ENCODE measurements at regions not wholly inside any gene's neighbourhood (a gene's known extent, or its start where the extent isn't known, plus 50 kb on each side); places are given as distances from the start of the nearest gene placed in this dataset.

- no peak for DNase-seq (ENCODE audit: insufficient read length, low spot score)
- no peak for FAIRE-seq
Measured at GRCh38 chr5:4208996-4209395, 613.4 kb downstream of the IRX1 start.

DNA sequence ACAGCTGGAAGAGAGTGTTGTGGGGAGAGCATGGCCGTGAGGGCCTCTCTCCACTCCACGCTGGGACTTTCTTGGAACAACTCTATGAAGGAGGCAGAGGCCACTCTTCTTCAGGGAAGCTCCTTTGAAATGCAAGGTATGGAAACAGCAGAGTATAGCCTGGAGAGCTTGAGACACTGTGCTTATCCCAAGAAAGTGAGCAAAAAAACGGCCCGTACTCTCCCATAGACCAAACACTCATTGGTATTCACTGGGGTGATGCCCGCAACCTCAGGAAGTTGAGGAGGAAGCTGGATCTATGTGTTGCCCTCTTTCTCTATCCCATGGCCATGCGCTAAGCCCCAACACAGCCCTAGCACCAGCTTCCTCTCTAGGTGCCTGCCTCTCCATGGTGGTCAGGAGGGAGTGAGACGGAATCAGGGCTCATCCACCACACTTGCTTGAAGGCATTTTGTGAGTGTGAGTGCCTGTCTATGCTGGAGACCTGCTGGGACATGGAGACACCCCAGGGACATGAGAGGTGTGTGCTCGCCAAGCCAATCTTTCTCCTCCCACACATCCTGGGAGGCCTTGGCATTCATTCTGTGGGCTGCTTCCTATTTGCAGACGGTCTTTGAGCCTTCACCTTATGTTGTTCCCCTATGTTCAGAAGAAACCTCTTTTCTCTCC, 616.6 kb downstream of the IRX1 start:
- DNase-seq (ENCODE audit: insufficient read length, low spot score) (no peak), FAIRE-seq (no peak)

- FAIRE-seq (no peak), DNase-seq (ENCODE audit: insufficient read length, low spot score) (no peak)
Measured at GRCh38 chr5:4212981-4213819, 617.6 kb downstream of the IRX1 start.

GRCh38 chr5:4215143-4215542, 619.5 kb downstream of the IRX1 start:
- FAIRE-seq = no peak

DNA sequence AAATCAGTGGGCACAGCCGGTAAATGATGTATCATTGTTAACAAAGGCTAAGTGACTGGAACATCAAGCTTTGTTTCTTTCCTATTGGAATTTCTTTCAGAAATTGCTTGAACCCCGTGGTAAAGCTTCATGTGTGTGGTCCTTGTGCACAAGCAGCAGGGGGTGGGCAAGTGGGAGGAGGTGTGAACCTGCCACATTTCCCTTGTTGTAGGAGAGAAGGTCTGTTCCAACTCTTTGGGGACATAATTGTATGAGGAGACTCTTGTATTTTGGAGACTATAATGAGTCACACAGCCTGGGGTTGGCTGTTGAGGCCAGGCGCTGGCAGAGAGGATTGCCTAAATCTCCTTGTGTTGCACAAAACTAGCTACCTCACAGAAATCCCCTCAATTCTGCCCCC, 620.5 kb downstream of the IRX1 start:
- no peak for FAIRE-seq
- no peak for DNase-seq (ENCODE audit: insufficient read length, low spot score)

More at GRCh38 chr5:4215143-4215542, 619.5 kb downstream of the IRX1 start:
- DNase-seq (ENCODE audit: insufficient read length, low spot score) = no peak

GRCh38 chr5:4220016-4220415, 624.4 kb downstream of the IRX1 start:
- no peak for FAIRE-seq
- DNase-seq (ENCODE audit: insufficient read length, low spot score) = no peak

- DNase-seq (ENCODE audit: insufficient read length, low spot score) = no peak
- FAIRE-seq = no peak
Measured at GRCh38 chr5:4221048-4221447, 625.4 kb downstream of the IRX1 start.

GRCh38 chr5:4222147-4222546, 626.5 kb downstream of the IRX1 start:
- DNase-seq (ENCODE audit: insufficient read length, low spot score) = no peak
- no peak for FAIRE-seq

- no peak for DNase-seq (ENCODE audit: insufficient read length, low spot score)
- no peak for FAIRE-seq
Measured at GRCh38 chr5:4222821-4223220, 627.2 kb downstream of the IRX1 start.

- no peak for DNase-seq (ENCODE audit: insufficient read length, low spot score)
- FAIRE-seq = no peak
Measured at GRCh38 chr5:4225741-4226140, 630.1 kb downstream of the IRX1 start.

GRCh38 chr5:4226565-4226964, 630.9 kb downstream of the IRX1 start:
- FAIRE-seq (no peak), DNase-seq (ENCODE audit: insufficient read length, low spot score) (no peak)

DNA sequence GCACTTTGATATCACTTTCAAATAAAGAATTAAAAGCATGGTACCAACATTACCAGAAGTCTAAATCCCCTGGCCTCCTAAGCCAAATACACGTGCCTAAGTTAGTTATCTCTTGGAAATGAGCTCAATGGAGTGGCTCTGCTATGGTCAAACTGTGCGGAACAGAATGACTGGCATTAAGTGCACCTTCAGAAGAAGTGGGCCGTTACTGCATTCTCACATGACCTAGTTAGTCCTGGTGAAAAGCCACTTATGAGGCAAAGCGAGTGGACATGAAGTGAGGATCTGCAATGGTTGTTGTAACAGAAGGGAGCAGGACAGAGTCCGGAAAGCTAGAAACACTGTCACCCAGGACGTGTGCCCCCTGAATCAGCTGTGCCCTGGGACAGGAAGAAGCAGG, 633.1 kb downstream of the IRX1 start:
- FAIRE-seq = no peak
- no peak for DNase-seq (ENCODE audit: insufficient read length, low spot score)

DNA sequence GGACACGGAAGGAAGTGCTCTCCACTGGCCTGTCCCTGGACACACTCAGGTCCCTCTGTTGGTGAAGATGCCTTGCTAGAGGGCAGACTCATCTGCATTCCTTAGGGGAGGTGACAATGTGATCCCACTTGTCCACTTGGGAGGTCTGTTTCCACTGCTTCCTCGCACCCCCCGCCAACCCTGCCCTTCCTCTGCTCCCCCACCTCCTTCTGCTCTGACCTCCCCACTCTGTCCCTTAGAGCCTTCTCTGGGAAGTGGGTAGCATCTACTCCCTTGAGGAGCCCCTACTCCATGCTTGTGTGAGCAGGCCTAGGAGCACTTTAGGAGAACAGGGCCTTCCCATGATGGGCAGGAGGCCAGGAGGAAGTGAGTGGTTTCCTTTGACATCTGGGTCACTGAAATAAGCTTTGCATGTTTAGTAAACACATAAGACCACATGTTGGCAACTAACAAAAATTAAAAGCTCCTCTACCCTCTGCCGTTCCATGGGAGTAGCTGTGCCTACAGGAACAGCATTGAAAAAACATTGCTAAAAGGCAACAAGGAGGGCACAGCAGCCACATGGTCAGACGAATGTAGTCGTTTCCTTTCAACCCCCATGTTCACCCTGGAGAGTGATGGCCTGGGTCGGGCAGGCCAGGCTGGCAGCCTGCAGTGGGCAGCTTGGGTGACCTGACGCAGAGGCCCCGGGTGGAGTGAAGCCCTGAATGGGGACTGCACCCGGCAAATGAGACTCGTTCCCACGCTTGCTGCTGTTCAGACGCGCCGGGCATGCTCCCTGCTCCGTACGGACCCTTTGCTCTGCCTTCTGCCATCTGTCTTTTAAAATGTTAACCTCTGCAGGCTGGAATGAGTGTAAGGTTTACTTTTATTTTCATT, 634.0 kb downstream of the IRX1 start:
- no peak for FAIRE-seq
- no peak for DNase-seq (ENCODE audit: insufficient read length, low spot score)

DNA sequence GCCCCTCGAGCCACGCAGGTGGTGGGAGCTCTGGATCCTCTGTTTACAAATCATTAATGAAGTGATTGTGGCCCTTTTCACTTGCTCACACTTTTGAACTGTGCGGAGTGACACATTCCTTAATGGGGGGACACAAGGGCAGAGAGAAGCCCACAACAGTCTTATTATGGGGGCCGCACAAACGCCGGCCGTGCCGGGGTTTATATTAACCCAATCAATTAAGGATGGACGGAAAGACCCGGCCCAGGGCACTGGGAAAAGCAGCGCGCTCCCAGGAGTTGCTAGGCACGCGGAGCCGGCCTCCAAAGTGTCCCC, 634.8 kb downstream of the IRX1 start:
- DNase-seq (ENCODE audit: insufficient read length, low spot score) (no peak), FAIRE-seq (no peak)

DNA sequence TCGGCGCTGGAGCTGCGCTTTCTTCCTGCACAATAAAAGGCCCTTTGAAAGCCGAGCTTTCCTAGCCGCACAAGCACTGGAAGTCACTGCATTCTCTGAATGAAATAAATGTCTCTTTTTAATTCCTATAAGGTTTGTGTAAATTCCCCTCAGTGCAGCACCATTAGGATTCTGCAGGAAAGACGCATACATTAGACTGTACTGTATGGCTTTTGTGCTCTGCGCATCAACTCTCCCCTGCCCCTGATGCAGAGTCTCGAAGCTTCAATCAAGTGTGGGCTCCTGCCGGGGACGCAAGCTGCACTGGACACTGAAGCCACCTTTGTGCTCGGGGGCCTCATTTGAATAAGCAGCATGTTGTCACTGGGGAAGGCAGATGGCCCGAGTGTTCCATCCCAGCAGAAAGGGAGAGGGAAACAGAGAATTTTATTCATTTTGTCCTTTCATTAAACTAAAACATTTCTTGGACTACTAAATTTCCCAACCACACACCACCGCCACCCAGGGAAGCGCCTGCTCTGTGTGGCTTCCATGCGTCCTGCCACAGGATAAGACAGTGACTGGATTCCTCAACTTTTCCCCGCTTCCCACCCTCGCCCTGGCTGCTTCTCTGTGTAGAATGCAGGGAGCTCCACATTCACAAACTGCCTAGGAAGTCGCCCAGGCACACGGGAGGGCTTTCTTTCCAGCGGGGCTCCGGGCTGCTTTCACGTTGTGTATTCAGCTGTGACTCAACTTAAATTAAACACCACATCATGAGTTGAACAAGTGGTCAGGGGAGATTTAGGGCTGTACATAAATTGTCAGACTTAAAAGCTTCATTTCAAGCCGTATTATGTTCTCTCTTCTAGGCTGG, 635.4 kb downstream of the IRX1 start:
- DNase-seq (ENCODE audit: insufficient read length, low spot score) (no peak), FAIRE-seq (no peak)

GRCh38 chr5:4232084-4232483, 636.5 kb downstream of the IRX1 start:
- DNase-seq (ENCODE audit: insufficient read length, low spot score) = no peak

DNA sequence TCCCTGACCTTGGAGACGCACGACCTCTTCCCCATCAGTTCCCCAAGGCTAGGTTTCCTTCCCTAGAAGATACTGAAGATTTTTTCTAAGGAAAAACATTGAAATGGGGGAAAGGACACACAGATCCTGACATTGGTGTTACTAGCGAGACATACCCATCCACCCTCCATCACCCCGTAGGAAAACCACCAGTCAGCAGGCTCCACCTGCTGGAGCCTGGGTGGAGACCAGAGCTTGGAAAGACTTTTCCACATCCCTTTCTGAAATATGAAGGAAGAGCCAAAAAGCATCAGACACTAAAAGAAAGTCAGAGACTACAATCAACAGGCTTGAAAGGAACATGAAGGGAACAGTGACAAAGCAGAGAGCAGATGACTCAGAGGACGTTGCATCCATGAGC, 638.0 kb downstream of the IRX1 start:
- DNase-seq (ENCODE audit: insufficient read length, low spot score) (no peak), FAIRE-seq (no peak)

More at GRCh38 chr5:4232084-4232483, 636.5 kb downstream of the IRX1 start:
- FAIRE-seq = no peak

- DNase-seq (ENCODE audit: insufficient read length, low spot score) (no peak), FAIRE-seq (no peak)
Measured at GRCh38 chr5:4243479-4244264, 648.0 kb downstream of the IRX1 start.

DNA sequence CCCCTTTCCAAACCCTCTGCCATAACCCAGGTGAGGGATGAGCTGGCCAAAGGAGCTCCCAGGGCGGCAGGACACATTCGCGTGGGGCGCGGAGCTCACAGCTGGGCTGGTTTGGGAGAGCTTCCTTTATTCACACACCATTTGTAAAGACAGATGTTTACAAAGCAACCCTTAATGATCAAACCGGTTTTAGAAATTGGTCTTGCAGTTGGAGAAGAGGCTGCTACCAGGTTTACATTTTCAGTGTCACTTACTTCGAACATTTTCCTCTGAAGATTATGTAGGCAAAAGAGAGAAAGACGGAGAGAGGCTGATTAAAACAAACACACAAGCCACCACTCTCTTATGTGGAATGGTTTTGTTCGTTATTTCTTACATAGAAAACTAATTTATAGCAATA, 648.7 kb downstream of the IRX1 start:
- FAIRE-seq (no peak), DNase-seq (ENCODE audit: insufficient read length, low spot score) (no peak)

DNA sequence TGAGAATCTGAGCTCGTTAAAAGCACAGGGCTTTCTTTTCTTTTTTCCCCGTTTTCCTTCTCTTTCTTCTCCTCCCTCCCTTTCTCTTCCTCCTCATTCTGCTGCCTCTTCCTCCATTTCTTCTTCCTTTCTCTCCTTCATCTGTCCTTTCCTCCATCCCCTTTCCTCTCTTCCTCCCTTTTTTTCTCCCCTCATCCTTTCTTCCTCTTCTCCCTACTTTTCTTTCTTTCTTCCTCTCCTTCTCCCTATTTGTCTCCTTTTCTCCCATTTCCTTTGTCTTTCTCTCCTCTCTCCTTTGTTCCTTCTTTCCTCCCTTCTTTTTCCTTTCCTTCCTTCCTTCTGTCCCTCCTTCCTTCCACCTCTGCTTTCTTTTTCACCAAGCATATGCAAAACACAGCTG, 649.4 kb downstream of the IRX1 start:
- DNase-seq (ENCODE audit: insufficient read length, low spot score) (no peak), FAIRE-seq (no peak)

All from GM19239 (cell line).